ENCODE measurements at regions not wholly inside any gene's neighbourhood (a gene's known extent, or its start where the extent isn't known, plus 50 kb on each side); places are given as distances from the start of the nearest gene placed in this dataset.

GRCh38 chr5:14930486-14930885 lies 58.9 kb upstream of the ANKH start:
- Histone ChIP-seq H3K4me3 (ENCODE audit: control insufficient read depth in 2 of 3, extremely low read depth in 1 of 3, insufficient read depth in 2 of 3, low read depth in 1 of 3, low read length in 3 of 3) (no peak overlapping the region), H3K4me1 (ENCODE audit: control insufficient read depth, extremely low read depth, insufficient read depth, low read length) (no peaks in the 10 kb centered on the region), H3K36me3 (ENCODE audit: control insufficient read depth in 2 of 2, extremely low read depth in 1 of 2, insufficient read depth in 2 of 2, low read length in 2 of 2) (no peaks in the 10 kb centered on the region), H4K20me1 (ENCODE audit: control insufficient read depth, extremely low read depth, insufficient read depth, low read length) (no peaks in the 10 kb centered on the region), H3K27me3 (ENCODE audit: control insufficient read depth, extremely low read depth, insufficient read depth, low read length) (no peaks in the 10 kb centered on the region), H3K4me2 (ENCODE audit: control insufficient read depth, extremely low read depth, insufficient read depth, low read depth, low read length) (no peak overlapping the region), H3K9me1 (ENCODE audit: control insufficient read depth, extremely low read depth, insufficient read depth, low read length) (no peaks in the 10 kb centered on the region), H3K79me2 (ENCODE audit: control insufficient read depth, insufficient read depth, low read length) (no peaks in the 10 kb centered on the region), H3K9me3 (ENCODE audit: control insufficient read depth, low read depth, low read length) (no peaks in the 10 kb centered on the region), H3K9ac (ENCODE audit: control insufficient read depth, extremely low read depth, insufficient read depth, low read length) (no peak overlapping the region), H3K27ac (ENCODE audit: control insufficient read depth, insufficient read depth, low read length) (no peak overlapping the region), H2AFZ (ENCODE audit: control insufficient read depth, low read length) (no peak overlapping the region)
- no peak for FAIRE-seq
- TF ChIP-seq EZH2 (IDR thresholded peaks at IDR 0.05; ENCODE audit: low read length) (no peak), CTCF (optimal IDR thresholded peaks at IDR 0.05 in 1 of 3, IDR thresholded peaks at IDR 0.05 in 1 of 3, conservative IDR thresholded peaks at IDR 0.05 in 1 of 3; ENCODE audit: extremely low read depth in 1 of 3, insufficient read depth in 2 of 3, low read length in 3 of 3) (no peak)
- no peak for DNase-seq (ENCODE audit: low read depth, low spot score)
- dilution Hi-C loops (cut with MboI; ENCODE audit: extremely low pct_ligation_motif_present, low sequenced_read_pairs), result no loop called here

GRCh38 chr5:14929293-14930065 lies 57.9 kb upstream of the ANKH start:
- Histone ChIP-seq H2AFZ (ENCODE audit: control insufficient read depth, low read length) (no peak overlapping the region), H3K9me1 (ENCODE audit: control insufficient read depth, extremely low read depth, insufficient read depth, low read length) (no peaks in the 10 kb centered on the region), H3K9me3 (ENCODE audit: control insufficient read depth, low read depth, low read length) (no peaks in the 10 kb centered on the region), H3K4me2 (ENCODE audit: control insufficient read depth, extremely low read depth, insufficient read depth, low read depth, low read length) (no peak overlapping the region), H4K20me1 (ENCODE audit: control insufficient read depth, extremely low read depth, insufficient read depth, low read length) (no peaks in the 10 kb centered on the region), H3K36me3 (ENCODE audit: control insufficient read depth in 2 of 2, extremely low read depth in 1 of 2, insufficient read depth in 2 of 2, low read length in 2 of 2) (no peaks in the 10 kb centered on the region), H3K27ac (ENCODE audit: control insufficient read depth, insufficient read depth, low read length) (no peak overlapping the region), H3K79me2 (ENCODE audit: control insufficient read depth, insufficient read depth, low read length) (no peaks in the 10 kb centered on the region), H3K9ac (ENCODE audit: control insufficient read depth, extremely low read depth, insufficient read depth, low read length) (no peak overlapping the region), H3K27me3 (ENCODE audit: control insufficient read depth, extremely low read depth, insufficient read depth, low read length) (no peaks in the 10 kb centered on the region), H3K4me3 (ENCODE audit: control insufficient read depth in 2 of 3, extremely low read depth in 1 of 3, insufficient read depth in 2 of 3, low read depth in 1 of 3, low read length in 3 of 3) (no peak overlapping the region), H3K4me1 (ENCODE audit: control insufficient read depth, extremely low read depth, insufficient read depth, low read length) (no peaks in the 10 kb centered on the region)
- no peak for DNase-seq (ENCODE audit: low read depth, low spot score)
- TF ChIP-seq CTCF (optimal IDR thresholded peaks at IDR 0.05 in 1 of 3, IDR thresholded peaks at IDR 0.05 in 1 of 3, conservative IDR thresholded peaks at IDR 0.05 in 1 of 3; ENCODE audit: extremely low read depth in 1 of 3, insufficient read depth in 2 of 3, low read length in 3 of 3) (no peak), EZH2 (IDR thresholded peaks at IDR 0.05; ENCODE audit: low read length) (no peak)
- dilution Hi-C loops (cut with MboI; ENCODE audit: extremely low pct_ligation_motif_present, low sequenced_read_pairs), result no loop called here
- no peak for FAIRE-seq
